Osteocyte (in vitro differentiated cells): ENCODE measurements at regions not wholly inside any gene's neighbourhood (a gene's known extent, or its start where the extent isn't known, plus 50 kb on each side); places are given as distances from the start of the nearest gene placed in this dataset.

Experiments
- DNase-seq: peaks from one replicate; pipeline ENCODE4 v3.0.0; 2021; ENCODE audit warnings: mixed read lengths; ENCODE audit not compliant: unreplicated experiment; ENCODE audit errors: extremely low spot score
- H3K27ac Mint-ChIP-seq: one replicate; pipeline ENCODE4 v1.8.0; 2021; ENCODE audit warnings: mild to moderate bottlenecking, mixed read lengths; ENCODE audit not compliant: unreplicated experiment
- H3K27me3 Mint-ChIP-seq: one replicate; pipeline ENCODE4 v1.8.0; 2021; ENCODE audit warnings: mixed read lengths; ENCODE audit not compliant: unreplicated experiment
- H3K36me3 Mint-ChIP-seq: one replicate; pipeline ENCODE4 v1.8.0; 2021; ENCODE audit warnings: mixed read lengths; ENCODE audit not compliant: unreplicated experiment
- H3K4me1 Mint-ChIP-seq: one replicate; pipeline ENCODE4 v1.8.0; 2021; ENCODE audit warnings: mixed read lengths; ENCODE audit not compliant: unreplicated experiment
- H3K4me3 Mint-ChIP-seq: one replicate; pipeline ENCODE4 v1.8.0; 2021; ENCODE audit warnings: mild to moderate bottlenecking, moderate library complexity, mixed read lengths; ENCODE audit not compliant: unreplicated experiment
- H3K9me3 Mint-ChIP-seq: one replicate; pipeline ENCODE4 v1.8.0; 2021; ENCODE audit warnings: mixed read lengths; ENCODE audit not compliant: unreplicated experiment
- TF ChIP-seq, protein P1 (sequence below): fragments of 200-600 bp; sonication (generic); IDR thresholded peaks from 2 replicates; pipeline ENCODE4 v1.5.0; 2021; ENCODE audit warnings: antibody characterized with exemption, mild to moderate bottlenecking, moderate library complexity

DNA sequence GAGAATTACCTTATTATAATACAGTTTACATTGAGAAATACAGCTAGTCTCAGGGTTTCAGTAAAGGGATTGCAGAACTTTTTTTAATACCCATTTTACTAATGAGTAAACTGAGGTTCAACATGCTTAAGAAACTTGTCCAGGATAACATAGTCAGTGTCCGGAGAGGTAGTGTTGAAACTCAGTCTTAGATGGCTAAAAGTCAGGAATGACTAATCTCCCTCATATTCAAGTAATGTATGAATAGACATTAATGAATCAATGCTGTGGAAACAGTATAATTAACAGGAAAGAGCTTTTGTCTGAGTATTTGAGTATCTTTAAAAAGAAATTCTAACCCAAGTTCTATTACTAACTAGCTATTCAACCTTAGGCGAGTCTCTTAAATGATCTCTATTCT, 397.6 kb downstream of the PLA2G4A start:
- Mint-ChIP-seq H3K4me1 (no peaks in the 10 kb centered on the region), H3K4me3 (no peak overlapping the region), H3K9me3 (no peaks in the 10 kb centered on the region), H3K36me3 (no peaks in the 10 kb centered on the region), H3K27me3 (no peaks in the 10 kb centered on the region), H3K27ac (no peak overlapping the region)
- no peak for DNase-seq
- TF ChIP-seq, protein P1, sequence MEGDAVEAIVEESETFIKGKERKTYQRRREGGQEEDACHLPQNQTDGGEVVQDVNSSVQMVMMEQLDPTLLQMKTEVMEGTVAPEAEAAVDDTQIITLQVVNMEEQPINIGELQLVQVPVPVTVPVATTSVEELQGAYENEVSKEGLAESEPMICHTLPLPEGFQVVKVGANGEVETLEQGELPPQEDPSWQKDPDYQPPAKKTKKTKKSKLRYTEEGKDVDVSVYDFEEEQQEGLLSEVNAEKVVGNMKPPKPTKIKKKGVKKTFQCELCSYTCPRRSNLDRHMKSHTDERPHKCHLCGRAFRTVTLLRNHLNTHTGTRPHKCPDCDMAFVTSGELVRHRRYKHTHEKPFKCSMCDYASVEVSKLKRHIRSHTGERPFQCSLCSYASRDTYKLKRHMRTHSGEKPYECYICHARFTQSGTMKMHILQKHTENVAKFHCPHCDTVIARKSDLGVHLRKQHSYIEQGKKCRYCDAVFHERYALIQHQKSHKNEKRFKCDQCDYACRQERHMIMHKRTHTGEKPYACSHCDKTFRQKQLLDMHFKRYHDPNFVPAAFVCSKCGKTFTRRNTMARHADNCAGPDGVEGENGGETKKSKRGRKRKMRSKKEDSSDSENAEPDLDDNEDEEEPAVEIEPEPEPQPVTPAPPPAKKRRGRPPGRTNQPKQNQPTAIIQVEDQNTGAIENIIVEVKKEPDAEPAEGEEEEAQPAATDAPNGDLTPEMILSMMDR = no peak

DNA sequence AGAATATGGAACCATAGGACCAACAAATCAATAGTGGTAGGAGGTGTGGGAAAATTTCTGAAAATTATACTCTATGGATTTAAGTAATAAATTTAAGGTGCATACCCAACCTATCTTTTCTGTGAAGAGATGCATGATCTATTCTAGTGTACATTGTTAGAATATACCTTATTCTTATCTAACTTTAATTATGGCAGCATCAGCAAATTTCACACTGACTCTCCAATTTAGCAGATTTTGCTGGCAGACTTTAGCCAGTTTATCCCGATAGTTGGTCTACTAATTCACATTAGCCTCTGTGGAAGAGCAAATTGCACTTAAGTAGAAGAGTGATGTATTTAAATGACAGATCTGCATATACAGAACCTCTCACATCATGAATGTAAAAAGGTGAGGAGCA, 400.0 kb downstream of the PLA2G4A start:
- Mint-ChIP-seq H3K27me3 (no peaks in the 10 kb centered on the region), H3K4me1 (no peaks in the 10 kb centered on the region), H3K36me3 (no peaks in the 10 kb centered on the region), H3K27ac (no peak overlapping the region), H3K4me3 (no peak overlapping the region), H3K9me3 (no peaks in the 10 kb centered on the region)
- TF ChIP-seq, protein P1 = no peak
- no peak for DNase-seq

DNA sequence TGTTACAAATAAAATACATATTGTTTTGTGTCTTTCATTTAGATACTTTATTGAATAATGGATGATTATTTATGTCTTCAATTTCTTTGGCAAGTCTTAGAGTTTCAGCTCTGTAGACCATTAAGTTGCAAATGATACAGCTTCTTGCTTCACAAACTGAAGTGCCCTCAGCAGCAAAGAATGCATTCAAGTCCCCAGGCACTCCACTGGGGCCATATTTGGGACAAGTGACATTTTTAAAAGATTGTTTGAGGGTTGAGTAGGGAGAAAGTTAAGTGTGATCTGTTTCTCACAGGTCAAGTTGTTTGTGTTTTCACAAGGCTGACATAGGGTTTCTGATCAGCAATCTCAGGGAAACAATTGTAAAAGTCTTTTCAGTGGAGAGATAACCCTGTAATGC, 400.7 kb downstream of the PLA2G4A start:
- DNase-seq = no peak
- Mint-ChIP-seq H3K27ac (no peak overlapping the region), H3K36me3 (no peaks in the 10 kb centered on the region), H3K27me3 (no peaks in the 10 kb centered on the region), H3K4me1 (no peaks in the 10 kb centered on the region), H3K4me3 (no peak overlapping the region), H3K9me3 (no peaks in the 10 kb centered on the region)
- TF ChIP-seq, protein P1 = no peak

DNA sequence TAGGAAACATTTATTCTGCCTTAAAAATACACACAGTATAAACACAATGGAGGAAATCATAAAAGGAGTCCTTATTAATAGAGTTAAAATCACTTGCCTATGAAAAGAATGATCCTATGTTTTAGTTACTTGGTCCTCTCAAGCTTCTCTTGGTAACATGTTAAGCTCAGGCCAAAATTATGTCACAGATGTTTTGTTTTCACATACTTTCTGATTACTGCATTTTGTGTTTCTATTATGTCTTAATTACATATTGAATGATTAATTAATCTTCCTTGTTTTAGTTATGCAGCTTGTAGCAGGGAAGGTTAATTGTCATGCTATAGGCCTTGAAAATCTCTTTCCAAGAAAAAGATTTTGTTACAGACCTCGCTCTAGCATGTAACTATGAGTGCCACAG, 406.0 kb downstream of the PLA2G4A start:
- Mint-ChIP-seq H3K27ac (no peak overlapping the region), H3K27me3 (no peaks in the 10 kb centered on the region), H3K4me1 (no peaks in the 10 kb centered on the region), H3K9me3 (no peaks in the 10 kb centered on the region), H3K36me3 (no peaks in the 10 kb centered on the region), H3K4me3 (no peak overlapping the region)
- no peak for DNase-seq
- TF ChIP-seq, protein P1 = no peak

DNA sequence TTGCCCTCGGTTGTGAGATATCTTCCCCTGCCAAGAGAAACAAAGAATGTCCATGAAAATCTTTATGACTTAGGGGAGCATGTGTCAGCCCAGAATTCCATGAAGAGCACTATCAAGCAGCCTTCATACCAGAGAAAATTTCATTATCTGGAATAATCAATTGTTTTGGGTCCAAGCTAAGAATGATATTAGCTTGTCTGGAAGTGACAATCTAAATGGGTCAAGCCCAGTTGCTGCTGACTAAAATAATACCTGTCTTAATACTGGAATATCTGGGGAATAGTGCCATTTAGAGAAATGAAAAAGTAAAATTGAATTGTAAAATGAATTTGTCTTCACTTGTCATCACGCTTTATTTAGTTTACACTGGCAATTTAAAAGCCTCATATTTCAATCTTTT, 407.4 kb downstream of the PLA2G4A start:
- no peak overlapping the region for H3K27ac Mint-ChIP-seq

More for the DNA sequence above, 407.4 kb downstream of the PLA2G4A start:
- H3K4me3 Mint-ChIP-seq = no peak overlapping the region
- TF ChIP-seq, protein P1 = no peak
- no peaks in the 10 kb centered on the region for H3K9me3 Mint-ChIP-seq
- H3K27me3 Mint-ChIP-seq = no peaks in the 10 kb centered on the region
- H3K4me1 Mint-ChIP-seq = no peaks in the 10 kb centered on the region
- H3K36me3 Mint-ChIP-seq = no peaks in the 10 kb centered on the region
- no peak for DNase-seq
